GM19438 (cell line): ENCODE measurements at regions not wholly inside any gene's neighbourhood (a gene's known extent, or its start where the extent isn't known, plus 50 kb on each side); places are given as distances from the start of the nearest gene placed in this dataset.

Source experiments
- ATAC-seq: cut with Tn5 transposase; IDR thresholded peaks from one replicate; pipeline ENCODE4 v1.9.1; 2021; ENCODE audit warnings: low read depth; ENCODE audit not compliant: unreplicated experiment

- ATAC-seq = no peak
These were observed 551.5 kb upstream of the ZFP42 start for GRCh38 chr4:187444061-187444460.

GRCh38 chr4:187449702-187450101 is 545.9 kb upstream of the ZFP42 start:
- ATAC-seq = no peak

GRCh38 chr4:187451776-187452175 is 543.8 kb upstream of the ZFP42 start:
- no peak for ATAC-seq

- ATAC-seq = no peak
These were observed 535.6 kb upstream of the ZFP42 start for GRCh38 chr4:187460016-187460415.

GRCh38 chr4:187464573-187464972 is 531.0 kb upstream of the ZFP42 start:
- ATAC-seq = no peak

GRCh38 chr4:187467224-187467623 is 528.3 kb upstream of the ZFP42 start:
- no peak for ATAC-seq

GRCh38 chr4:187469627-187470026 is 525.9 kb upstream of the ZFP42 start:
- no peak for ATAC-seq

- no peak for ATAC-seq
These were observed 525.5 kb upstream of the ZFP42 start for GRCh38 chr4:187470061-187470460.

- no peak for ATAC-seq
These were observed 521.3 kb upstream of the ZFP42 start for GRCh38 chr4:187474238-187474637.

GRCh38 chr4:187475901-187476300 is 519.7 kb upstream of the ZFP42 start:
- ATAC-seq = no peak

GRCh38 chr4:187477224-187477623 is 518.3 kb upstream of the ZFP42 start:
- ATAC-seq = no peak

GRCh38 chr4:187478292-187479140 is 517.1 kb upstream of the ZFP42 start:
- no peak for ATAC-seq

- ATAC-seq = no peak
These were observed 516.1 kb upstream of the ZFP42 start for GRCh38 chr4:187479511-187479910.

GRCh38 chr4:187480146-187481145 is 515.1 kb upstream of the ZFP42 start:
- no peak for ATAC-seq

GRCh38 chr4:187484186-187484585 is 511.4 kb upstream of the ZFP42 start:
- no peak for ATAC-seq

- ATAC-seq = no peak
These were observed 509.9 kb upstream of the ZFP42 start for GRCh38 chr4:187485676-187486075.

GRCh38 chr4:187491286-187491685 is 504.3 kb upstream of the ZFP42 start:
- ATAC-seq = no peak

GRCh38 chr4:187491959-187492358 is 503.6 kb upstream of the ZFP42 start:
- no peak for ATAC-seq

- ATAC-seq = no peak
These were observed 501.9 kb upstream of the ZFP42 start for GRCh38 chr4:187493661-187494060.

- no peak for ATAC-seq
These were observed 495.6 kb upstream of the ZFP42 start for GRCh38 chr4:187499956-187500355.

GRCh38 chr4:187500796-187501195 is 494.8 kb upstream of the ZFP42 start:
- ATAC-seq = no peak
